Thyroid gland (tissue), 4 donors: ENCODE measurements at regions not wholly inside any gene's neighbourhood (a gene's known extent, or its start where the extent isn't known, plus 50 kb on each side); places are given as distances from the start of the nearest gene placed in this dataset.

Source experiments
- DNase-seq, 2 donors: peaks; one replicate each; pipeline ENCODE4 v3.0.0-alpha.2; 2019
- H3K27ac ChIP-seq, 3 donors: fragments of 200-600 bp; sonication (generic); 1 replicate in 2 of 3; 2 replicates in 1 of 3; pipeline ENCODE4 v1.5.1; 2016 to 2019; ENCODE audit warnings: mild to moderate bottlenecking in 1 of 3, moderate library complexity in 1 of 3
- H3K27me3 ChIP-seq: fragments of 200-600 bp; sonication (generic); one replicate; pipeline ENCODE4 v1.5.1; 2019
- H3K36me3 ChIP-seq, 2 donors: fragments of 200-600 bp; sonication (generic); one replicate each; pipeline ENCODE4 v1.5.1; 2016 to 2019
- H3K4me1 ChIP-seq, 2 donors: fragments of 200-600 bp; sonication (generic); one replicate each; pipeline ENCODE4 v1.5.1; 2017 to 2019
- H3K4me3 ChIP-seq, 3 donors: fragments of 200-600 bp; sonication (generic); replicated peaks in 1 of 3; 1 replicate in 2 of 3; 2 replicates in 1 of 3; pipeline ENCODE4 v1.5.1; 2016; ENCODE audit warnings: mild to moderate bottlenecking in 1 of 3
- H3K9me3 ChIP-seq: fragments of 200-600 bp; sonication (generic); one replicate; pipeline ENCODE4 v1.5.1; 2017
- CTCF ChIP-seq, 6 experiments: fragments of 200-600 bp in 3 of 6; fragments of 450-650 bp in 3 of 6; sonication (generic) in 3 of 6; IDR thresholded peaks; one replicate each; pipeline ENCODE4 v1.5.1; 2016 to 2019; ENCODE audit warnings: antibody characterized with exemption in 6 of 6, mild to moderate bottlenecking in 2 of 6, inconsistent platforms in 1 of 6, moderate library complexity in 1 of 6
- POLR2A ChIP-seq, 2 donors: fragments of 450-650 bp; IDR thresholded peaks; one replicate each; pipeline ENCODE4 v1.6.1; 2017; ENCODE audit warnings: antibody characterized with exemption in 2 of 2, mild to moderate bottlenecking in 2 of 2, moderate library complexity in 1 of 2
- WGBS, 2 donors: methylation state at CpG; one replicate each; pipeline ENCODE4 v1.1.5; 2017; 5-methylcytosine and 5-hydroxymethylcytosine counted together
- intact Hi-C: fragments of 100-400 bp; cut with DNase I; formaldehyde crosslinking; loops from one replicate; pipeline ENCODE4 v1.15.1; 2023

- DNase-seq: no peak
- no peak overlapping the region for H3K27ac ChIP-seq
- no peak overlapping the region for H3K4me3 ChIP-seq
- H3K27me3 ChIP-seq: no peaks in the 10 kb centered on the region
- H3K36me3 ChIP-seq: no peaks in the 10 kb centered on the region
- WGBS, 2 donors: 73 to 75% methylated on average over 3 of the region's 3 CpGs
- intact Hi-C loops: loop anchor here (10.0 kb wide), 1 partner anchor 307 kb away; no protein-coding TSS in a partner anchor
- no peaks in the 10 kb centered on the region for H3K4me1 ChIP-seq
- H3K9me3 ChIP-seq: no peaks in the 10 kb centered on the region
- TF ChIP-seq POLR2A (IDR thresholded peaks at IDR 0.05): no peak
- no peak for TF ChIP-seq CTCF (IDR thresholded peaks at IDR 0.05)
Observed at GRCh38 chr3:27661797-27662196, 60.3 kb downstream of the EOMES start.

GRCh38 chr3:27659279-27660021, 62.7 kb downstream of the EOMES start:
- no peaks in the 10 kb centered on the region for H3K4me1 ChIP-seq
- peak; percentile 63 to 72 for DNase-seq
- H3K4me3 ChIP-seq: no peak overlapping the region
- H3K27me3 ChIP-seq: no peaks in the 10 kb centered on the region
- no peaks in the 10 kb centered on the region for H3K36me3 ChIP-seq
- 50 to 59% methylated on average over 3 of the region's 3 CpGs for WGBS, 2 donors
- H3K27ac ChIP-seq: no peak overlapping the region
- intact Hi-C loops: loop anchor here (10.0 kb wide), 2 partner anchors 305 to 345 kb away; no protein-coding TSS in a partner anchor
- TF ChIP-seq POLR2A (IDR thresholded peaks at IDR 0.05) (no peak), CTCF (IDR thresholded peaks at IDR 0.05) (peak; percentile 42 to 83 (median 76))
- H3K9me3 ChIP-seq: no peaks in the 10 kb centered on the region

- Histone ChIP-seq H3K36me3 (no peaks in the 10 kb centered on the region), H3K27ac (no peak overlapping the region), H3K27me3 (no peaks in the 10 kb centered on the region), H3K9me3 (no peaks in the 10 kb centered on the region), H3K4me1 (no peaks in the 10 kb centered on the region), H3K4me3 (no peak overlapping the region)
- TF ChIP-seq CTCF (IDR thresholded peaks at IDR 0.05): no peak
- no peak for DNase-seq
- intact Hi-C loops: loop anchor here (10.0 kb wide), 1 partner anchor 344 kb away; no protein-coding TSS in a partner anchor
- WGBS, 2 donors: 92% methylated on average over 1 of the region's 1 CpG
Observed at GRCh38 chr3:27658741-27659140, 63.4 kb downstream of the EOMES start.

DNA sequence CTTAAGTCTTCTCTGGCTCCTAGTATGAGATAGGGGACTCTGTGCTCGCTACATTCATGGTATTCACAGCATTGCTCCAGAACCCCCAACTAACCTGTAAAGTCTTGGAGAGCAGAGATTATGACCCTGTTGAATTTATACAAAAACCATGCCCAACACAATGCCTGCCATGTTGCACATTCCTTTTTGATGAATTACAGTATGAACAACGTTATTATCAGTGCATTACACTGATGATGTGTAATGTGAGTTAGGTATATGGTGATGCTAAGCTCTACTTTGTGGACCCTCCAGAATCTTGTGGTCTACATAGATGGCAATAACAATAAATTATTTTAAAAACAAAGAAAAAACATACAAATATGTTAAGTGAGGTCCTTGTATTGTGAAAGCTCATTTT, 64.3 kb downstream of the EOMES start:
- Histone ChIP-seq H3K27ac (no peak overlapping the region), H3K9me3 (no peaks in the 10 kb centered on the region), H3K4me1 (no peaks in the 10 kb centered on the region), H3K4me3 (no peak overlapping the region), H3K27me3 (no peaks in the 10 kb centered on the region), H3K36me3 (no peaks in the 10 kb centered on the region)
- TF ChIP-seq POLR2A (IDR thresholded peaks at IDR 0.05): no peak
- TF ChIP-seq CTCF (IDR thresholded peaks at IDR 0.05): no peak
- no peak for DNase-seq
- intact Hi-C loops: loop anchor here (10.0 kb wide), 1 partner anchor 343 kb away; no protein-coding TSS in a partner anchor
- WGBS, 2 donors: 93 to 94% methylated on average over 2 of the region's 2 CpGs

- TF ChIP-seq POLR2A (IDR thresholded peaks at IDR 0.05): no peak
- TF ChIP-seq CTCF (IDR thresholded peaks at IDR 0.05): no peak
- intact Hi-C loops: loop anchor here (10.0 kb wide), 1 partner anchor 343 kb away; no protein-coding TSS in a partner anchor
Observed at GRCh38 chr3:27657404-27657803, 64.7 kb downstream of the EOMES start.

More at GRCh38 chr3:27657404-27657803, 64.7 kb downstream of the EOMES start:
- Histone ChIP-seq H3K4me1 (no peaks in the 10 kb centered on the region), H3K4me3 (no peak overlapping the region), H3K9me3 (no peaks in the 10 kb centered on the region), H3K27me3 (no peaks in the 10 kb centered on the region), H3K27ac (no peak overlapping the region), H3K36me3 (no peaks in the 10 kb centered on the region)
- no peak for DNase-seq
- WGBS, 2 donors: 93 to 96% methylated on average over 4 of the region's 4 CpGs
